Skeletal muscle cell (primary cell): ENCODE measurements at regions not wholly inside any gene's neighbourhood (a gene's known extent, or its start where the extent isn't known, plus 50 kb on each side); places are given as distances from the start of the nearest gene placed in this dataset.

Experiments used
- DNase-seq: peaks from one replicate; pipeline ENCODE4 v3.0.0-alpha.2; 2010; ENCODE audit warnings: low read depth
- H3K4me3 ChIP-seq: 2 replicates; pipeline ENCODE4 v1.5.1; 2011; ENCODE audit warnings: low read depth, mild to moderate bottlenecking, control low read depth, low read length, moderate library complexity

- DNase-seq: peak; percentile 90
- peak overlapping the region; percentile 38 for H3K4me3 ChIP-seq
Measured at GRCh38 chr14:89040460-89041256, 216.2 kb downstream of the TTC8 start.

- DNase-seq: no peak
- peak overlapping the region; percentile 38 for H3K4me3 ChIP-seq
Measured at GRCh38 chr14:89041257-89041582, 216.8 kb downstream of the TTC8 start.

GRCh38 chr14:89042021-89042420 is 217.6 kb downstream of the TTC8 start:
- no peak overlapping the region for H3K4me3 ChIP-seq
- no peak for DNase-seq

- H3K4me3 ChIP-seq: no peak overlapping the region
- no peak for DNase-seq
Measured at GRCh38 chr14:89053303-89053702, 228.9 kb downstream of the TTC8 start.

GRCh38 chr14:89056394-89056793 is 231.9 kb downstream of the TTC8 start:
- H3K4me3 ChIP-seq: no peak overlapping the region
- no peak for DNase-seq

- DNase-seq: no peak
- no peak overlapping the region for H3K4me3 ChIP-seq
Measured at GRCh38 chr14:89058697-89059096, 234.2 kb downstream of the TTC8 start.

- no peak for DNase-seq
- H3K4me3 ChIP-seq: no peak overlapping the region
Measured at GRCh38 chr14:89060191-89060590, 235.7 kb downstream of the TTC8 start.

GRCh38 chr14:89061696-89062095 is 237.2 kb downstream of the TTC8 start:
- H3K4me3 ChIP-seq: no peak overlapping the region
- DNase-seq: no peak

- DNase-seq: no peak
- no peak overlapping the region for H3K4me3 ChIP-seq
Measured at GRCh38 chr14:89065879-89066278, 241.4 kb downstream of the TTC8 start.

GRCh38 chr14:89067293-89067972 is 243.0 kb downstream of the TTC8 start:
- H3K4me3 ChIP-seq: no peak overlapping the region
- DNase-seq: no peak

GRCh38 chr14:89078021-89078795 is 253.8 kb downstream of the TTC8 start:
- DNase-seq: no peak
- H3K4me3 ChIP-seq: no peak overlapping the region

- DNase-seq: no peak
- H3K4me3 ChIP-seq: no peak overlapping the region
Measured at GRCh38 chr14:89085231-89085731, 260.8 kb downstream of the TTC8 start.

- H3K4me3 ChIP-seq: no peak overlapping the region
- peak; percentile 23 for DNase-seq
Measured at GRCh38 chr14:89085737-89086382, 261.4 kb downstream of the TTC8 start.

GRCh38 chr14:89088530-89088929 is 264.1 kb downstream of the TTC8 start:
- no peak overlapping the region for H3K4me3 ChIP-seq
- DNase-seq: no peak

- DNase-seq: no peak
- H3K4me3 ChIP-seq: no peak overlapping the region
Measured at GRCh38 chr14:89089330-89089729, 264.9 kb downstream of the TTC8 start.

- no peak overlapping the region for H3K4me3 ChIP-seq
- DNase-seq: no peak
Measured at GRCh38 chr14:89091781-89092180, 267.3 kb downstream of the TTC8 start.

- no peak for DNase-seq
- H3K4me3 ChIP-seq: no peak overlapping the region
Measured at GRCh38 chr14:89093083-89093730, 268.8 kb downstream of the TTC8 start.

- H3K4me3 ChIP-seq: no peak overlapping the region
- DNase-seq: no peak
Measured at GRCh38 chr14:89095036-89095435, 270.6 kb downstream of the TTC8 start.

- DNase-seq: no peak
- H3K4me3 ChIP-seq: no peak overlapping the region
Measured at GRCh38 chr14:89096946-89097345, 272.5 kb downstream of the TTC8 start.
